DMS79 (cell line): ENCODE measurements at regions not wholly inside any gene's neighbourhood (a gene's known extent, or its start where the extent isn't known, plus 50 kb on each side); places are given as distances from the start of the nearest gene placed in this dataset.

Source experiments
- DNase-seq: peaks from one replicate; lab custom pipeline; 2025; lab: John Stamatoyannopoulos, UW

GRCh38 chr13:32861304-32861703 lies 154.9 kb upstream of the KL start:
- DNase-seq = no peak

GRCh38 chr13:32863596-32863995 lies 152.6 kb upstream of the KL start:
- DNase-seq = no peak

GRCh38 chr13:32866921-32867320 lies 149.3 kb upstream of the KL start:
- DNase-seq = no peak

- DNase-seq = no peak
Observed at GRCh38 chr13:32877491-32877890, 138.7 kb upstream of the KL start.

- DNase-seq = no peak
Observed at GRCh38 chr13:32878163-32878562, 138.1 kb upstream of the KL start.

- DNase-seq = no peak
Observed at GRCh38 chr13:32880636-32881035, 135.6 kb upstream of the KL start.

GRCh38 chr13:32881074-32881776 lies 135.0 kb upstream of the KL start:
- no peak for DNase-seq

- peak; percentile 32 for DNase-seq
Observed at GRCh38 chr13:32881777-32882145, 134.5 kb upstream of the KL start.

GRCh38 chr13:32882691-32883090 lies 133.5 kb upstream of the KL start:
- DNase-seq = no peak

- DNase-seq = peak; percentile 48
Observed at GRCh38 chr13:32883474-32883873, 132.7 kb upstream of the KL start.

- DNase-seq = no peak
Observed at GRCh38 chr13:32887617-32888016, 128.6 kb upstream of the KL start.

GRCh38 chr13:32889986-32890565 lies 126.1 kb upstream of the KL start:
- DNase-seq = no peak

- no peak for DNase-seq
Observed at GRCh38 chr13:32893176-32893575, 123.0 kb upstream of the KL start.

- DNase-seq = no peak
Observed at GRCh38 chr13:32894589-32895001, 121.6 kb upstream of the KL start.

- DNase-seq = no peak
Observed at GRCh38 chr13:32895296-32895695, 120.9 kb upstream of the KL start.

GRCh38 chr13:32897296-32897695 lies 118.9 kb upstream of the KL start:
- DNase-seq = no peak

- DNase-seq = no peak
Observed at GRCh38 chr13:32902029-32902780, 114.0 kb upstream of the KL start.

- DNase-seq = no peak
Observed at GRCh38 chr13:32902874-32903273, 113.3 kb upstream of the KL start.

GRCh38 chr13:32903720-32904119 lies 112.5 kb upstream of the KL start:
- no peak for DNase-seq

- no peak for DNase-seq
Observed at GRCh38 chr13:32904266-32904665, 112.0 kb upstream of the KL start.

- peak; percentile 34 for DNase-seq
Observed at GRCh38 chr13:32905063-32905863, 111.0 kb upstream of the KL start.

- no peak for DNase-seq
Observed at GRCh38 chr13:32905864-32906180, 110.4 kb upstream of the KL start.

GRCh38 chr13:32907211-32907610 lies 109.0 kb upstream of the KL start:
- no peak for DNase-seq
